ENCODE measurements at regions not wholly inside any gene's neighbourhood (a gene's known extent, or its start where the extent isn't known, plus 50 kb on each side); places are given as distances from the start of the nearest gene placed in this dataset.

DNA sequence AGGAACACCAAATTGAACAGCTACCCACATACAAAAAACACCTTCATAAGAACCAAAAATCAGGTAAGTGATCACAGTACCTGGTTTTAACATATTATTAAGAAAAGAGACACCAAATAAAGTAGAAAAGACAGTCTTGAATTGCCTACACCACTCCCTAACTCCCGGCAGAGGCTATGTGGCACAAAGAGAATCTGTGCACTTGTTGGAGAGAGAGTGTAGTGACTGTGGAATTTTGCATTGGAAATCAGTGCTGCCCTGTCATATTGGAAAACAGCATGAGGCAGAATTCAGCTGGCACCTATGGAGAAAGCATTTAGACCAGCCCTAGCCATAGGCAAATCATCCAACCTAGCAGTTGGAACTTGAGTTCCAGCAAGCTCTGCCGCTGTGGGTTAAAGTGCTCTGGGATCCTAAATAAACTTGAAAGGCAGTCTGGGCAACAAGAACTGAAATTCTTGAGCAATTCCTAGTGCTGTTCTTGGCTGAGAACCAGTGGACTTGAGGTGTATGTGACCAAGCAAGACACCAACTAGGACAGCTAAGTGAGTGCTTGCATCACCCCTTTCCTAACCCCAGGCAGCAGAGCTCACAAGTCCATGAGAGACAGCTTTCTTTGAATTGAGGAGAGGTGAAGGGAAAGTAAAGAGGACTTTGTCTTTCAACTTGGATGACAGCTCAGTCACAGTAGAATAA lies 969.6 kb upstream of the ALCAM start:
- intact Hi-C loops (cut with micrococcal nuclease; ENCODE audit: unreplicated experiment), result no loop called here
- TF ChIP-seq POLR2AphosphoS5 (IDR thresholded peaks at IDR 0.05; ENCODE audit: low read depth, low read length) (no peak), TCF7L2 (IDR thresholded peaks at IDR 0.05; ENCODE audit: low read depth, low read length) (no peak), SIN3A (IDR thresholded peaks at IDR 0.05; ENCODE audit: borderline replicate concordance, insufficient read depth, low read depth, low read length) (no peak)
- TF ChIP-seq, protein P1, sequence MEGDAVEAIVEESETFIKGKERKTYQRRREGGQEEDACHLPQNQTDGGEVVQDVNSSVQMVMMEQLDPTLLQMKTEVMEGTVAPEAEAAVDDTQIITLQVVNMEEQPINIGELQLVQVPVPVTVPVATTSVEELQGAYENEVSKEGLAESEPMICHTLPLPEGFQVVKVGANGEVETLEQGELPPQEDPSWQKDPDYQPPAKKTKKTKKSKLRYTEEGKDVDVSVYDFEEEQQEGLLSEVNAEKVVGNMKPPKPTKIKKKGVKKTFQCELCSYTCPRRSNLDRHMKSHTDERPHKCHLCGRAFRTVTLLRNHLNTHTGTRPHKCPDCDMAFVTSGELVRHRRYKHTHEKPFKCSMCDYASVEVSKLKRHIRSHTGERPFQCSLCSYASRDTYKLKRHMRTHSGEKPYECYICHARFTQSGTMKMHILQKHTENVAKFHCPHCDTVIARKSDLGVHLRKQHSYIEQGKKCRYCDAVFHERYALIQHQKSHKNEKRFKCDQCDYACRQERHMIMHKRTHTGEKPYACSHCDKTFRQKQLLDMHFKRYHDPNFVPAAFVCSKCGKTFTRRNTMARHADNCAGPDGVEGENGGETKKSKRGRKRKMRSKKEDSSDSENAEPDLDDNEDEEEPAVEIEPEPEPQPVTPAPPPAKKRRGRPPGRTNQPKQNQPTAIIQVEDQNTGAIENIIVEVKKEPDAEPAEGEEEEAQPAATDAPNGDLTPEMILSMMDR (IDR thresholded peaks at IDR 0.05), result no peak
- TF ChIP-seq, protein P2, sequence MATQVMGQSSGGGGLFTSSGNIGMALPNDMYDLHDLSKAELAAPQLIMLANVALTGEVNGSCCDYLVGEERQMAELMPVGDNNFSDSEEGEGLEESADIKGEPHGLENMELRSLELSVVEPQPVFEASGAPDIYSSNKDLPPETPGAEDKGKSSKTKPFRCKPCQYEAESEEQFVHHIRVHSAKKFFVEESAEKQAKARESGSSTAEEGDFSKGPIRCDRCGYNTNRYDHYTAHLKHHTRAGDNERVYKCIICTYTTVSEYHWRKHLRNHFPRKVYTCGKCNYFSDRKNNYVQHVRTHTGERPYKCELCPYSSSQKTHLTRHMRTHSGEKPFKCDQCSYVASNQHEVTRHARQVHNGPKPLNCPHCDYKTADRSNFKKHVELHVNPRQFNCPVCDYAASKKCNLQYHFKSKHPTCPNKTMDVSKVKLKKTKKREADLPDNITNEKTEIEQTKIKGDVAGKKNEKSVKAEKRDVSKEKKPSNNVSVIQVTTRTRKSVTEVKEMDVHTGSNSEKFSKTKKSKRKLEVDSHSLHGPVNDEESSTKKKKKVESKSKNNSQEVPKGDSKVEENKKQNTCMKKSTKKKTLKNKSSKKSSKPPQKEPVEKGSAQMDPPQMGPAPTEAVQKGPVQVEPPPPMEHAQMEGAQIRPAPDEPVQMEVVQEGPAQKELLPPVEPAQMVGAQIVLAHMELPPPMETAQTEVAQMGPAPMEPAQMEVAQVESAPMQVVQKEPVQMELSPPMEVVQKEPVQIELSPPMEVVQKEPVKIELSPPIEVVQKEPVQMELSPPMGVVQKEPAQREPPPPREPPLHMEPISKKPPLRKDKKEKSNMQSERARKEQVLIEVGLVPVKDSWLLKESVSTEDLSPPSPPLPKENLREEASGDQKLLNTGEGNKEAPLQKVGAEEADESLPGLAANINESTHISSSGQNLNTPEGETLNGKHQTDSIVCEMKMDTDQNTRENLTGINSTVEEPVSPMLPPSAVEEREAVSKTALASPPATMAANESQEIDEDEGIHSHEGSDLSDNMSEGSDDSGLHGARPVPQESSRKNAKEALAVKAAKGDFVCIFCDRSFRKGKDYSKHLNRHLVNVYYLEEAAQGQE (IDR thresholded peaks at IDR 0.05; ENCODE audit: insufficient read depth in 1 of 2, low read depth in 2 of 2, low read length in 1 of 2), result no peak
- no peak for DNase-seq (ENCODE audit: low read depth, low spot score)
- H3K9me3 ChIP-seq (ENCODE audit: control insufficient read depth, insufficient read depth, low read depth, low read length), result no peaks in the 10 kb centered on the region
- H3K27ac ChIP-seq (ENCODE audit: low read length), result no peak overlapping the region
- no peaks in the 10 kb centered on the region; the same call in 1 of the 2 replicates for H3K36me3 ChIP-seq (ENCODE audit: control insufficient read depth, insufficient read depth, low read length)
- ChIA-PET POLR2A (no interaction called here), CTCF (no interaction called here)
- H3K27me3 ChIP-seq (ENCODE audit: control insufficient read depth, insufficient read depth, low read length), result no peaks in the 10 kb centered on the region
- BruUV-seq (replicated peaks), result no TSS peak
- H3K4me1 ChIP-seq (ENCODE audit: control insufficient read depth, insufficient read depth, low read length), result no peaks in the 10 kb centered on the region
- in situ Hi-C loops (cut with HindIII; ENCODE audit: low pct_unique_long_range_greater_than_20kb, low sequenced_read_pairs), result no loop called here
- ATAC-seq, result no peak
- H3K4me3 ChIP-seq (ENCODE audit: low read depth in 2 of 2, low read length in 2 of 2), result no peak overlapping the region

DNA sequence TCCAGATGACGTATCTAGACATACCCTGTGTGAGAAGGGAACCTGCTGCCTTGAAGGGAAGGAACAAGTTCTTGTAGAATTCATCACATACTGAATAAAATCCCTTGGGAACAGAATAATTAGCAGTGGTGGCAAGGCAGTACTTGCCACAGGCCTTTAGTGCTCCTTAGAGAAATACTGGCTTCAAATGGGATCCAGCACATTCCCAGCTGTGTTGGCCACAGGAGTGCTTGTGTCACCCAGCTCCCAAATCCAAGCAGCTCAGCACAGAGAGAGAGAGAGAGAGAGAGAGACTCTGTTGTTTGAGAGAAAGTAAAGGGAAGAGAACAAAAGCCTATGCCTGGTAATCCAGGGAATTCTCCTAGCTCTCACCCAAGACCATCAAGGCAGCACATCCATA lies 969.0 kb upstream of the ALCAM start:
- no peaks in the 10 kb centered on the region; the same call in 1 of the 2 replicates for H3K36me3 ChIP-seq (ENCODE audit: control insufficient read depth, insufficient read depth, low read length)
- CTCF ChIA-PET, result no interaction called here
- DNase-seq (ENCODE audit: low read depth, low spot score), result no peak
- H3K27me3 ChIP-seq (ENCODE audit: control insufficient read depth, insufficient read depth, low read length), result no peaks in the 10 kb centered on the region
- H3K4me3 ChIP-seq (ENCODE audit: low read depth in 2 of 2, low read length in 2 of 2), result no peak overlapping the region
- in situ Hi-C loops (cut with HindIII; ENCODE audit: low pct_unique_long_range_greater_than_20kb, low sequenced_read_pairs) (no loop called here), intact Hi-C loops (cut with micrococcal nuclease; ENCODE audit: unreplicated experiment) (no loop called here)
- no peak for ATAC-seq
- POLR2A ChIA-PET, result no interaction called here
- BruUV-seq (replicated peaks), result no TSS peak
- no peak overlapping the region for H3K27ac ChIP-seq (ENCODE audit: low read length)
- TF ChIP-seq, protein P1 (IDR thresholded peaks at IDR 0.05), result no peak
- TF ChIP-seq SIN3A (IDR thresholded peaks at IDR 0.05; ENCODE audit: borderline replicate concordance, insufficient read depth, low read depth, low read length) (no peak), TCF7L2 (IDR thresholded peaks at IDR 0.05; ENCODE audit: low read depth, low read length) (no peak), POLR2AphosphoS5 (IDR thresholded peaks at IDR 0.05; ENCODE audit: low read depth, low read length) (no peak)
- TF ChIP-seq, protein P2 (IDR thresholded peaks at IDR 0.05; ENCODE audit: insufficient read depth in 1 of 2, low read depth in 2 of 2, low read length in 1 of 2), result no peak
- H3K9me3 ChIP-seq (ENCODE audit: control insufficient read depth, insufficient read depth, low read depth, low read length), result no peaks in the 10 kb centered on the region
- no peaks in the 10 kb centered on the region for H3K4me1 ChIP-seq (ENCODE audit: control insufficient read depth, insufficient read depth, low read length)
